IPS DF 19.7 (cell line): ENCODE measurements at regions not wholly inside any gene's neighbourhood (a gene's known extent, or its start where the extent isn't known, plus 50 kb on each side); places are given as distances from the start of the nearest gene placed in this dataset.
"Not testable (repeated sequence)": the region's sequence is repeated elsewhere in the genome, so short reads cannot be mapped to it uniquely, and the experiment has no call there.

Experiments used
- DNase-seq: peaks from one replicate; pipeline ENCODE4 v3.0.0-alpha.2; 2013; ENCODE audit warnings: low read depth, low spot score

GRCh38 chr16:59336136-59336695 is 602.1 kb upstream of the GOT2 start:
- DNase-seq: no peak

- not testable (repeated sequence) for DNase-seq
Measured at GRCh38 chr16:59331708-59332107, 597.6 kb upstream of the GOT2 start.

GRCh38 chr16:59330019-59330670 is 596.0 kb upstream of the GOT2 start:
- DNase-seq: no peak

- DNase-seq: no peak
Measured at GRCh38 chr16:59328961-59329360, 594.8 kb upstream of the GOT2 start.

- DNase-seq: no peak
Measured at GRCh38 chr16:59327894-59328293, 593.8 kb upstream of the GOT2 start.

GRCh38 chr16:59326955-59327354 is 592.8 kb upstream of the GOT2 start:
- no peak for DNase-seq

GRCh38 chr16:59324462-59324861 is 590.3 kb upstream of the GOT2 start:
- DNase-seq: no peak

- DNase-seq: peak; percentile 7
Measured at GRCh38 chr16:59320657-59321056, 586.5 kb upstream of the GOT2 start.

GRCh38 chr16:59319871-59320270 is 585.8 kb upstream of the GOT2 start:
- DNase-seq: no peak

GRCh38 chr16:59305850-59306249 is 571.7 kb upstream of the GOT2 start:
- no peak for DNase-seq

- no peak for DNase-seq
Measured at GRCh38 chr16:59296888-59297287, 562.8 kb upstream of the GOT2 start.

GRCh38 chr16:59295993-59296736 is 562.0 kb upstream of the GOT2 start:
- DNase-seq: no peak

- DNase-seq: no peak
Measured at GRCh38 chr16:59295474-59295873, 561.4 kb upstream of the GOT2 start.

GRCh38 chr16:59290718-59291117 is 556.6 kb upstream of the GOT2 start:
- DNase-seq: no peak

GRCh38 chr16:59289151-59289550 is 555.0 kb upstream of the GOT2 start:
- DNase-seq: no peak

- no peak for DNase-seq
Measured at GRCh38 chr16:59274141-59274540, 540.0 kb upstream of the GOT2 start.

- DNase-seq: no peak
Measured at GRCh38 chr16:59263955-59264354, 529.8 kb upstream of the GOT2 start.

GRCh38 chr16:59260892-59261291 is 526.8 kb upstream of the GOT2 start:
- no peak for DNase-seq

- no peak for DNase-seq
Measured at GRCh38 chr16:59259950-59260319, 525.8 kb upstream of the GOT2 start.

- DNase-seq: no peak
Measured at GRCh38 chr16:59259074-59259949, 525.2 kb upstream of the GOT2 start.

GRCh38 chr16:59252317-59252716 is 518.2 kb upstream of the GOT2 start:
- no peak for DNase-seq

- peak; percentile 35 for DNase-seq
Measured at GRCh38 chr16:59249011-59249410, 514.9 kb upstream of the GOT2 start.
